GM19467 (cell line): ENCODE measurements at regions not wholly inside any gene's neighbourhood (a gene's known extent, or its start where the extent isn't known, plus 50 kb on each side); places are given as distances from the start of the nearest gene placed in this dataset.

Experiments used
- ATAC-seq: cut with Tn5 transposase; IDR thresholded peaks from one replicate; pipeline ENCODE4 v1.9.1; 2021; ENCODE audit warnings: mild to moderate bottlenecking, moderate library complexity; ENCODE audit not compliant: unreplicated experiment

- no peak for ATAC-seq
These were observed 639.6 kb downstream of the CETN3 start for GRCh38 chr5:89769975-89770374.

GRCh38 chr5:89759802-89760201 lies 649.8 kb downstream of the CETN3 start:
- no peak for ATAC-seq

- no peak for ATAC-seq
These were observed 651.4 kb downstream of the CETN3 start for GRCh38 chr5:89758146-89758545.

- no peak for ATAC-seq
These were observed 652.6 kb downstream of the CETN3 start for GRCh38 chr5:89756955-89757354.

- no peak for ATAC-seq
These were observed 654.5 kb downstream of the CETN3 start for GRCh38 chr5:89755024-89755423.

GRCh38 chr5:89735082-89735481 lies 674.5 kb downstream of the CETN3 start:
- ATAC-seq, result no peak

GRCh38 chr5:89733772-89734171 lies 675.8 kb downstream of the CETN3 start:
- no peak for ATAC-seq

GRCh38 chr5:89729623-89730301 lies 679.8 kb downstream of the CETN3 start:
- no peak for ATAC-seq

- ATAC-seq, result no peak
These were observed 680.8 kb downstream of the CETN3 start for GRCh38 chr5:89728750-89729149.

- no peak for ATAC-seq
These were observed 681.4 kb downstream of the CETN3 start for GRCh38 chr5:89728134-89728533.

- ATAC-seq, result no peak
These were observed 685.0 kb downstream of the CETN3 start for GRCh38 chr5:89724379-89725095.

GRCh38 chr5:89723907-89724306 lies 685.6 kb downstream of the CETN3 start:
- ATAC-seq, result no peak

GRCh38 chr5:89722538-89722937 lies 687.0 kb downstream of the CETN3 start:
- ATAC-seq, result no peak

- ATAC-seq, result no peak
These were observed 687.6 kb downstream of the CETN3 start for GRCh38 chr5:89721931-89722330.

GRCh38 chr5:89721353-89721752 lies 688.2 kb downstream of the CETN3 start:
- no peak for ATAC-seq

- no peak for ATAC-seq
These were observed 697.3 kb downstream of the CETN3 start for GRCh38 chr5:89712134-89712700.

- no peak for ATAC-seq
These were observed 698.0 kb downstream of the CETN3 start for GRCh38 chr5:89711526-89711925.

GRCh38 chr5:89710006-89710405 lies 699.5 kb downstream of the CETN3 start:
- no peak for ATAC-seq

- ATAC-seq, result no peak
These were observed 701.7 kb downstream of the CETN3 start for GRCh38 chr5:89707891-89708290.

GRCh38 chr5:89706731-89707130 lies 702.8 kb downstream of the CETN3 start:
- ATAC-seq, result no peak

GRCh38 chr5:89703817-89704216 lies 705.7 kb downstream of the CETN3 start:
- no peak for ATAC-seq

- ATAC-seq, result no peak
These were observed 711.5 kb downstream of the CETN3 start for GRCh38 chr5:89698028-89698427.
